ENCODE measurements at regions not wholly inside any gene's neighbourhood (a gene's known extent, or its start where the extent isn't known, plus 50 kb on each side); places are given as distances from the start of the nearest gene placed in this dataset.

DNA sequence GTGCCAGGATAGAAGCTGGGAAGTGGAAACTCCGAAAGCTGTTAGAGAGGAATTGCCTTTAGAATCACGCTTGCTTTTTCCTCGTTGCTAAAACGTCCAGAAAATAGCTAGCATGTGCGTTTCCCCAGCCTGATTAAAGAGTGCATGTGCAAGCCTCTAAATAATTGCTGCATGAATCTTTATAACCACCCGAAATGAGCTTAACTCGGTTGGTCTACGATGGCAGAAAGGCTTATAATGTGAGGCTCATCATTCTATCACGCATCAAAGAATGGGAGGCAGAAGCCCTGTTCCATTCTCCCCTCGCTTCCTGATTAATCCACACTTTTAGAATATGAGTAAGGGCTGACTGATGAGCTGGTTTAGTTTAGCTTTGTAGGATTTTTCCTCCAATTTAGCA is 394.6 kb upstream of the WWC1 start:
- Histone ChIP-seq H3K4me2 (ENCODE audit: low read length) (no peak overlapping the region), H3K4me1 (ENCODE audit: insufficient read depth, low read length, severe bottlenecking) (no peaks in the 10 kb centered on the region), H3K27ac (ENCODE audit: low read depth, low read length, poor library complexity, severe bottlenecking) (no peak overlapping the region), H3K9me2 (ENCODE audit: low read depth, low read length) (no peaks in the 10 kb centered on the region), H3K9me3 (ENCODE audit: low read length) (no peaks in the 10 kb centered on the region), H3K79me2 (ENCODE audit: insufficient read depth, low read length) (no peaks in the 10 kb centered on the region), H3K36me3 (ENCODE audit: insufficient read depth, low read length) (no peaks in the 10 kb centered on the region), H2AFZ (ENCODE audit: low read length) (no peak overlapping the region), H3K4me3 (ENCODE audit: low read depth, low read length, poor library complexity, severe bottlenecking) (no peak overlapping the region), H3K9ac (ENCODE audit: low read length) (no peak overlapping the region), H3K27me3 (ENCODE audit: insufficient read depth, low read length) (no peaks in the 10 kb centered on the region), H4K20me1 (ENCODE audit: insufficient read depth, low read length) (no peaks in the 10 kb centered on the region), H3F3A (ENCODE audit: insufficient read depth, low read length) (no peaks in the 10 kb centered on the region)
- TF ChIP-seq, protein P1, sequence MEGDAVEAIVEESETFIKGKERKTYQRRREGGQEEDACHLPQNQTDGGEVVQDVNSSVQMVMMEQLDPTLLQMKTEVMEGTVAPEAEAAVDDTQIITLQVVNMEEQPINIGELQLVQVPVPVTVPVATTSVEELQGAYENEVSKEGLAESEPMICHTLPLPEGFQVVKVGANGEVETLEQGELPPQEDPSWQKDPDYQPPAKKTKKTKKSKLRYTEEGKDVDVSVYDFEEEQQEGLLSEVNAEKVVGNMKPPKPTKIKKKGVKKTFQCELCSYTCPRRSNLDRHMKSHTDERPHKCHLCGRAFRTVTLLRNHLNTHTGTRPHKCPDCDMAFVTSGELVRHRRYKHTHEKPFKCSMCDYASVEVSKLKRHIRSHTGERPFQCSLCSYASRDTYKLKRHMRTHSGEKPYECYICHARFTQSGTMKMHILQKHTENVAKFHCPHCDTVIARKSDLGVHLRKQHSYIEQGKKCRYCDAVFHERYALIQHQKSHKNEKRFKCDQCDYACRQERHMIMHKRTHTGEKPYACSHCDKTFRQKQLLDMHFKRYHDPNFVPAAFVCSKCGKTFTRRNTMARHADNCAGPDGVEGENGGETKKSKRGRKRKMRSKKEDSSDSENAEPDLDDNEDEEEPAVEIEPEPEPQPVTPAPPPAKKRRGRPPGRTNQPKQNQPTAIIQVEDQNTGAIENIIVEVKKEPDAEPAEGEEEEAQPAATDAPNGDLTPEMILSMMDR (IDR thresholded peaks at IDR 0.05; ENCODE audit: low read length) = no peak
- no peak for TF ChIP-seq EZH2 (IDR thresholded peaks at IDR 0.05; ENCODE audit: borderline replicate concordance, low read length)

DNA sequence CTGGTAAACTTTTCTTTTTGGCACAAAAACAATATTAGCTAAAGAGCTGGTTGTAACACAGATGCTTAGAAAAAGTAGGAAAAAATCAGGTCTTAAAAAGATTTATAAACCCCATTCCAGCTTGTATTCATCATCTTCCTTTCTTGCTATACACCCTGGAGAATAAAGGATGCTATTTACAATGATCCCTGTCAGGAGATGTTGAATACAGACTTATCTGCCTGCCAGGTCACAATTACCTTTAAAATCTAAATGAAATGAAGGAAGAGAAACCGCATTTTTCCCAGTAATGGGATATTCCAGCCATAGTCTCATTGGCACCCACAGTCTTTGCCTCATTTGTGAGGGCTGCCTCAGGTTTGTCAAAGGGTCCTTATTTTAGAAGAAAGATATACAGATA is 394.1 kb upstream of the WWC1 start:
- no peaks in the 10 kb centered on the region for H3K9me3 ChIP-seq (ENCODE audit: low read length)
- H3K9ac ChIP-seq (ENCODE audit: low read length) = no peak overlapping the region
- TF ChIP-seq, protein P1 (IDR thresholded peaks at IDR 0.05; ENCODE audit: low read length) = no peak
- no peak for TF ChIP-seq EZH2 (IDR thresholded peaks at IDR 0.05; ENCODE audit: borderline replicate concordance, low read length)
- H3K27me3 ChIP-seq (ENCODE audit: insufficient read depth, low read length) = no peaks in the 10 kb centered on the region
- no peak overlapping the region for H3K4me2 ChIP-seq (ENCODE audit: low read length)
- H2AFZ ChIP-seq (ENCODE audit: low read length) = no peak overlapping the region
- H3K4me3 ChIP-seq (ENCODE audit: low read depth, low read length, poor library complexity, severe bottlenecking) = no peak overlapping the region
- no peak overlapping the region for H3K27ac ChIP-seq (ENCODE audit: low read depth, low read length, poor library complexity, severe bottlenecking)
- H3K9me2 ChIP-seq (ENCODE audit: low read depth, low read length) = no peaks in the 10 kb centered on the region
- no peaks in the 10 kb centered on the region for H3K4me1 ChIP-seq (ENCODE audit: insufficient read depth, low read length, severe bottlenecking)
- no peaks in the 10 kb centered on the region for H3F3A ChIP-seq (ENCODE audit: insufficient read depth, low read length)
- H3K79me2 ChIP-seq (ENCODE audit: insufficient read depth, low read length) = no peaks in the 10 kb centered on the region
- no peaks in the 10 kb centered on the region for H3K36me3 ChIP-seq (ENCODE audit: insufficient read depth, low read length)
- no peaks in the 10 kb centered on the region for H4K20me1 ChIP-seq (ENCODE audit: insufficient read depth, low read length)

DNA sequence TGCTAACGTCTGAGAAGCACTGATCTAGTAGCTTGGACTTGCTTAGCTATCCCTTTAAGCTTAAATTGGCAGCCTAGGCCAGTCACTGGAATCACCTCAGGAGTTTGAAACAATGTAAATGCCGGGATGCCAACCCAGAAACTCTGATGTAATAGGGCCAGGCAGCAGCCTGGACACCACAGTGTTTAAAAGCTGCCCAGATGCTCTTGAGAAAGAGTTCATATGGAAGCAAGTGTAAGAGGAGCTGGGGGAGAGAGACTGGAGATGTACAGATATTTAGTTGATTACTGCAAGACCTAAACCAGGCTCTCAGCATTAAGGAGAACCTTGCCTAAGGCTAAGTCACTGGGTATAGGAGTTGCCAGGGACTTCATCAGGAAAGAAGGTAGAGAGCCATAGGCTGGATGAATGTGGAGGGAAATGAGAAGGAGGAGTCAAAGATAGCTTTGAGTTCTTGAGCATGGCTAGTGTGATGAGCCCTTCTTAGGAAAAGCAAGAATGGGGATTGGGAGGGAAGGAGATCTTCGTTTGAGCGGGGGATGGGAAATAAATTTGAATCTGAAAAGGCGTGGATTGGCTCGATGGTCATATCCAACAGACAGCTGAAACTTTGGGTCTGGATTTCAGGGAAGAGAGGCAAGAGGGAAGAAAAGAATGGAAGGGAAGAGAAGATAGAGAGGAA is 392.9 kb upstream of the WWC1 start:
- no peak overlapping the region for H3K4me3 ChIP-seq (ENCODE audit: low read depth, low read length, poor library complexity, severe bottlenecking)
- no peak overlapping the region for H3K4me2 ChIP-seq (ENCODE audit: low read length)
- H3K27ac ChIP-seq (ENCODE audit: low read depth, low read length, poor library complexity, severe bottlenecking) = no peak overlapping the region

More for the DNA sequence above, 392.9 kb upstream of the WWC1 start:
- no peaks in the 10 kb centered on the region for H3F3A ChIP-seq (ENCODE audit: insufficient read depth, low read length)
- TF ChIP-seq, protein P1 (IDR thresholded peaks at IDR 0.05; ENCODE audit: low read length) = no peak
- TF ChIP-seq EZH2 (IDR thresholded peaks at IDR 0.05; ENCODE audit: borderline replicate concordance, low read length) = no peak
- no peaks in the 10 kb centered on the region for H3K79me2 ChIP-seq (ENCODE audit: insufficient read depth, low read length)
- H2AFZ ChIP-seq (ENCODE audit: low read length) = no peak overlapping the region
- no peaks in the 10 kb centered on the region for H3K27me3 ChIP-seq (ENCODE audit: insufficient read depth, low read length)
- no peaks in the 10 kb centered on the region for H3K36me3 ChIP-seq (ENCODE audit: insufficient read depth, low read length)
- H3K9me3 ChIP-seq (ENCODE audit: low read length) = no peaks in the 10 kb centered on the region
- no peaks in the 10 kb centered on the region for H3K9me2 ChIP-seq (ENCODE audit: low read depth, low read length)
- no peaks in the 10 kb centered on the region for H4K20me1 ChIP-seq (ENCODE audit: insufficient read depth, low read length)
- H3K4me1 ChIP-seq (ENCODE audit: insufficient read depth, low read length, severe bottlenecking) = no peaks in the 10 kb centered on the region
- H3K9ac ChIP-seq (ENCODE audit: low read length) = no peak overlapping the region
